Natural killer cell (primary cell): ENCODE measurements at regions not wholly inside any gene's neighbourhood (a gene's known extent, or its start where the extent isn't known, plus 50 kb on each side); places are given as distances from the start of the nearest gene placed in this dataset.

Source experiments
- ATAC-seq, 3 donors: fragments of 150-1000 bp in 2 of 3; fragments of 200-7000 bp in 1 of 3; cut with Tn5 transposase; 1 replicate in 1 of 3; 2 replicates in 2 of 3; pipeline ENCODE4 v1.10.0; 2021; ENCODE audit warnings: mild to moderate bottlenecking in 2 of 3, moderate library complexity in 2 of 3
- DNase-seq, 2 donors: peaks; one replicate each; pipeline versions ENCODE4 v3.0.0 to v3.0.0-alpha.2; 2013 to 2021; ENCODE audit warnings: mixed read lengths in 1 of 2
- H3K27ac ChIP-seq: one replicate; pipeline ENCODE4 v1.5.1; 2013; ENCODE audit warnings: mild to moderate bottlenecking, low read length
- H3K27me3 ChIP-seq: one replicate; pipeline ENCODE4 v1.6.1; 2013; ENCODE audit warnings: low read length; ENCODE audit not compliant: control insufficient read depth, insufficient read depth
- H3K36me3 ChIP-seq: one replicate; pipeline ENCODE4 v1.6.1; 2013; ENCODE audit warnings: low read length; ENCODE audit not compliant: control insufficient read depth, insufficient read depth
- H3K4me1 ChIP-seq: one replicate; pipeline ENCODE4 v1.6.1; 2013; ENCODE audit warnings: low read length; ENCODE audit not compliant: control insufficient read depth, insufficient read depth
- H3K4me3 ChIP-seq: one replicate; pipeline ENCODE4 v1.5.1; 2013; ENCODE audit warnings: low read length
- H3K9me3 ChIP-seq: one replicate; pipeline ENCODE4 v1.6.1; 2013; ENCODE audit warnings: low read length; ENCODE audit not compliant: control insufficient read depth, insufficient read depth
- H3K27ac Mint-ChIP-seq, 2 donors: one replicate each; pipeline ENCODE4 v1.8.0; 2022; ENCODE audit warnings: mild to moderate bottlenecking in 2 of 2, mixed read lengths in 2 of 2, moderate library complexity in 1 of 2
- H3K27me3 Mint-ChIP-seq, 2 donors: one replicate each; pipeline ENCODE4 v1.8.0; 2022; ENCODE audit warnings: low read depth in 2 of 2, mixed read lengths in 2 of 2
- H3K36me3 Mint-ChIP-seq: one replicate; pipeline ENCODE4 v1.8.0; 2022; ENCODE audit warnings: mixed read lengths
- H3K4me1 Mint-ChIP-seq, 2 donors: one replicate each; pipeline ENCODE4 v1.8.0; 2022; ENCODE audit warnings: mixed read lengths in 2 of 2
- H3K4me3 Mint-ChIP-seq: one replicate; pipeline ENCODE4 v1.8.0; 2022; ENCODE audit warnings: mild to moderate bottlenecking, moderate library complexity, mixed read lengths
- H3K9me3 Mint-ChIP-seq, 2 donors: one replicate each; pipeline ENCODE4 v1.8.0; 2022; ENCODE audit warnings: mixed read lengths in 2 of 2
- CTCF ChIP-seq: fragments of 200-600 bp; IDR thresholded peaks from one replicate; pipeline ENCODE4 v1.8.0; 2022; ENCODE audit warnings: antibody characterized with exemption
- WGBS: methylation state at CpG from one replicate; pipeline ENCODE4 v1.1.7; 2013; ENCODE audit warnings: missing lambda C conversion rate; ENCODE audit not compliant: insufficient coverage; 5-methylcytosine and 5-hydroxymethylcytosine counted together
- intact Hi-C: fragments of 100-400 bp; cut with micrococcal nuclease; formaldehyde crosslinking; loops from one replicate; pipeline ENCODE4 v1.14.2; 2022

- H3K4me3 ChIP-seq = no peak overlapping the region
- H3K4me1 Mint-ChIP-seq = no peaks in the 10 kb centered on the region
- H3K9me3 Mint-ChIP-seq = peaks cover 7 to 9% of the 10 kb centered on the region in 2 donors
- ATAC-seq (no peak), DNase-seq (no peak)
- no peaks in the 10 kb centered on the region for H3K9me3 ChIP-seq
- intact Hi-C loops = no loop called here
- H3K27ac Mint-ChIP-seq = no peak overlapping the region
- TF ChIP-seq CTCF = no peak
- H3K36me3 Mint-ChIP-seq = no peaks in the 10 kb centered on the region
- no peak overlapping the region for H3K4me3 Mint-ChIP-seq
- H3K27ac ChIP-seq = no peak overlapping the region
- H3K27me3 Mint-ChIP-seq = no peaks in the 10 kb centered on the region
- H3K36me3 ChIP-seq = no peaks in the 10 kb centered on the region
- no peaks in the 10 kb centered on the region for H3K4me1 ChIP-seq
- no peaks in the 10 kb centered on the region for H3K27me3 ChIP-seq
- WGBS = 60% methylated on average over 3 of the region's 3 CpGs
These were observed 346.7 kb upstream of the SLIT2 start for GRCh38 chr4:19905024-19905423.

GRCh38 chr4:19888587-19888986 is 363.1 kb upstream of the SLIT2 start:
- H3K36me3 ChIP-seq = no peaks in the 10 kb centered on the region
- no peaks in the 10 kb centered on the region for H3K27me3 ChIP-seq
- Mint-ChIP-seq H3K27ac (no peak overlapping the region), H3K4me3 (no peak overlapping the region), H3K9me3 (peaks cover 11 to 14% of the 10 kb centered on the region in 2 donors), H3K27me3 (no peaks in the 10 kb centered on the region), H3K4me1 (no peaks in the 10 kb centered on the region), H3K36me3 (peaks cover 7% of the 10 kb centered on the region)
- no peak for ATAC-seq
- TF ChIP-seq CTCF = no peak
- H3K27ac ChIP-seq = no peak overlapping the region
- WGBS = 88% methylated on average over 2 of the region's 2 CpGs
- H3K4me3 ChIP-seq = no peak overlapping the region
- intact Hi-C loops = no loop called here
- peaks cover 7% of the 10 kb centered on the region for H3K9me3 ChIP-seq
- no peak for DNase-seq
- no peaks in the 10 kb centered on the region for H3K4me1 ChIP-seq

- H3K27me3 Mint-ChIP-seq = no peaks in the 10 kb centered on the region
These were observed 367.9 kb upstream of the SLIT2 start for GRCh38 chr4:19883841-19884240.

More at GRCh38 chr4:19883841-19884240, 367.9 kb upstream of the SLIT2 start:
- Histone ChIP-seq H3K27ac (no peak overlapping the region), H3K4me3 (no peak overlapping the region), H3K36me3 (no peaks in the 10 kb centered on the region), H3K9me3 (peaks cover 2% of the 10 kb centered on the region), H3K27me3 (no peaks in the 10 kb centered on the region), H3K4me1 (no peaks in the 10 kb centered on the region)
- Mint-ChIP-seq H3K36me3 (peaks cover 3% of the 10 kb centered on the region), H3K4me3 (no peak overlapping the region), H3K9me3 (peaks cover 24 to 28% of the 10 kb centered on the region in 2 donors), H3K27ac (no peak overlapping the region), H3K4me1 (no peaks in the 10 kb centered on the region)
- intact Hi-C loops = no loop called here
- DNase-seq = no peak
- no peak for ATAC-seq
- TF ChIP-seq CTCF = no peak
